ENCODE measurements at regions not wholly inside any gene's neighbourhood (a gene's known extent, or its start where the extent isn't known, plus 50 kb on each side); places are given as distances from the start of the nearest gene placed in this dataset.

GRCh38 chr3:117230924-117231323 is 521.3 kb downstream of the TUSC7 start:
- no peak overlapping the region for H4K5ac ChIP-seq (ENCODE audit: insufficient read length, low read depth, low read length)
- no peak overlapping the region for H3K4ac ChIP-seq (replicated peaks; ENCODE audit: insufficient read length, low read depth, low read length)
- H3K79me2 ChIP-seq (ENCODE audit: control insufficient read depth in 1 of 2, insufficient read depth in 2 of 2, low read length in 2 of 2), result no peaks in the 10 kb centered on the region
- no peaks in the 10 kb centered on the region for H3K9me3 ChIP-seq (ENCODE audit: insufficient read depth in 2 of 2, low read depth in 1 of 2, low read length in 1 of 2)
- H2BK5ac ChIP-seq (ENCODE audit: low read depth, low read length), result no peak overlapping the region
- no peak overlapping the region for H3K23ac ChIP-seq (ENCODE audit: insufficient read length)
- H2BK20ac ChIP-seq (ENCODE audit: low read length), result no peak overlapping the region
- H4K20me1 ChIP-seq (replicated peaks in 1 of 2; ENCODE audit: control insufficient read depth in 1 of 2, insufficient read depth in 2 of 2, low read length in 2 of 2), result no peaks in the 10 kb centered on the region
- H3K23me2 ChIP-seq (ENCODE audit: low read depth, low read length), result no peaks in the 10 kb centered on the region; the same call in 1 of the 2 replicates
- no peak overlapping the region for H3K27ac ChIP-seq (ENCODE audit: low read depth, low read length)
- no peak overlapping the region for H3K56ac ChIP-seq (replicated peaks; ENCODE audit: insufficient read length, low read depth, low read length)
- no peak overlapping the region for H2BK120ac ChIP-seq (replicated peaks; ENCODE audit: low read depth, low read length)
- H3K9ac ChIP-seq (replicated peaks in 1 of 4; ENCODE audit: extremely low read depth in 1 of 4, low read depth in 3 of 4, low read length in 3 of 4), result no peak overlapping the region
- H3K4me3 ChIP-seq (ENCODE audit: extremely low read depth in 1 of 4, insufficient read depth in 2 of 4, low read depth in 3 of 4, low read length in 4 of 4), result no peak overlapping the region
- H2BK12ac ChIP-seq (ENCODE audit: low read depth, low read length), result no peak overlapping the region
- H3K14ac ChIP-seq (ENCODE audit: insufficient read length), result no peak overlapping the region
- H3K18ac ChIP-seq (ENCODE audit: extremely low read depth, low read length), result no peak overlapping the region
- no peak overlapping the region for H2BK15ac ChIP-seq (ENCODE audit: low read length)
- no peaks in the 10 kb centered on the region for H3K36me3 ChIP-seq (ENCODE audit: control insufficient read depth in 2 of 4, insufficient read depth in 4 of 4, low read length in 3 of 4)
- H3K4me1 ChIP-seq (replicated peaks in 1 of 4; ENCODE audit: control insufficient read depth in 3 of 4, insufficient read depth in 4 of 4, low read length in 3 of 4), result no peaks in the 10 kb centered on the region
- H2AFZ ChIP-seq (ENCODE audit: low read length), result no peak overlapping the region
- no peak overlapping the region for H3K4me2 ChIP-seq (ENCODE audit: insufficient read depth in 1 of 2, low read depth in 2 of 2, low read length in 2 of 2)
- H4K91ac ChIP-seq (replicated peaks; ENCODE audit: insufficient read length, low read length), result no peak overlapping the region
- no peak overlapping the region for H2AK5ac ChIP-seq (ENCODE audit: low read depth, low read length)
- H3K79me1 ChIP-seq (ENCODE audit: low read depth, low read length), result no peaks in the 10 kb centered on the region
- 100% methylated on average over 2 of the region's 2 CpGs; no CpG with 5 or more reads in 1 of the 2 experiments for WGBS, 2 experiments (ENCODE audit: extremely low coverage in 1 of 2, insufficient coverage in 1 of 2, insufficient read length in 1 of 2, insufficient replicate concordance in 2 of 2, low coverage in 1 of 2, low lambda C conversion rate in 2 of 2, missing lambda C conversion rate in 1 of 2)
- no peak overlapping the region for H4K8ac ChIP-seq (ENCODE audit: extremely low read depth, insufficient read depth, low read length)
- ChIA-PET CTCF (ENCODE audit: partially characterized antibody) (interaction anchor here (0.6 to 1.8 kb wide), 2 partner anchors 10 to 221 kb away, joined by 3 read pairs; no protein-coding TSS in a partner anchor), POLR2A (ENCODE audit: partially characterized antibody) (no interaction called here)
- FAIRE-seq (no peak), DNase-seq (ENCODE audit: low read depth in 1 of 2, low spot score in 2 of 2) (no peak)
- no peaks in the 10 kb centered on the region for H3K27me3 ChIP-seq (replicated peaks in 1 of 4; ENCODE audit: control insufficient read depth in 3 of 4, extremely low read depth in 1 of 4, insufficient read depth in 3 of 4, low read length in 3 of 4)
- TF ChIP-seq CTCF (IDR thresholded peaks at IDR 0.05; ENCODE audit: control extremely low read depth in 1 of 3, insufficient read depth in 1 of 3, low read depth in 1 of 3, low read length in 3 of 3) (no peak), GTF2F1 (IDR thresholded peaks at IDR 0.05; ENCODE audit: borderline replicate concordance, low read depth, low read length) (no peak), CTBP2 (IDR thresholded peaks at IDR 0.05; ENCODE audit: borderline replicate concordance, insufficient read depth, insufficient read length, low read length) (no peak), SP2 (IDR thresholded peaks at IDR 0.05; ENCODE audit: low read length) (no peak), SUZ12 (IDR thresholded peaks at IDR 0.05; ENCODE audit: low read length) (no peak), CBX8 (IDR thresholded peaks at IDR 0.05; ENCODE audit: borderline replicate concordance, low read depth, low read length) (no peak), KDM5A (IDR thresholded peaks at IDR 0.05; ENCODE audit: low read length) (no peak), BRCA1 (IDR thresholded peaks at IDR 0.05; ENCODE audit: low read depth, low read length) (no peak), RNF2 (IDR thresholded peaks at IDR 0.05; ENCODE audit: borderline replicate concordance, low read depth, low read length, missing control alignments, poor library complexity, severe bottlenecking) (no peak), USF2 (IDR thresholded peaks at IDR 0.05; ENCODE audit: low read length) (no peak)
